ENCODE measurements at regions not wholly inside any gene's neighbourhood (a gene's known extent, or its start where the extent isn't known, plus 50 kb on each side); places are given as distances from the start of the nearest gene placed in this dataset.
"Not testable (repeated sequence)": the region's sequence is repeated elsewhere in the genome, so short reads cannot be mapped to it uniquely, and the experiment has no call there.

GRCh38 chr2:163914486-163914885 is 178.7 kb upstream of the FIGN start:
- ATAC-seq; DNase-seq (ENCODE audit: low spot score); intact Hi-C loops (cut with DNase I): not testable (repeated sequence)

GRCh38 chr2:163913532-163913944 is 177.7 kb upstream of the FIGN start:
- intact Hi-C loops (cut with DNase I); ATAC-seq; DNase-seq (ENCODE audit: low spot score): not testable (repeated sequence)

- no peak for ATAC-seq
- intact Hi-C loops (cut with DNase I) = no loop called here
These were observed 173.7 kb upstream of the FIGN start for GRCh38 chr2:163909411-163910080.

GRCh38 chr2:163906410-163906809 is 170.6 kb upstream of the FIGN start:
- intact Hi-C loops (cut with DNase I) = no loop called here
- no peak for DNase-seq (ENCODE audit: low spot score)
- no peak for ATAC-seq

More at GRCh38 chr2:163909411-163910080, 173.7 kb upstream of the FIGN start:
- DNase-seq (ENCODE audit: low spot score) = no peak

GRCh38 chr2:163897799-163898198 is 162.0 kb upstream of the FIGN start:
- DNase-seq (ENCODE audit: low spot score) (no peak), ATAC-seq (no peak)
- intact Hi-C loops (cut with DNase I) = no loop called here

- DNase-seq (ENCODE audit: low spot score); intact Hi-C loops (cut with DNase I); ATAC-seq: not testable (repeated sequence)
These were observed 157.6 kb upstream of the FIGN start for GRCh38 chr2:163893444-163893843.

- ATAC-seq = no peak
- intact Hi-C loops (cut with DNase I) = no loop called here
- DNase-seq (ENCODE audit: low spot score) = no peak
These were observed 152.8 kb upstream of the FIGN start for GRCh38 chr2:163888591-163888990.

GRCh38 chr2:163887182-163887581 is 151.4 kb upstream of the FIGN start:
- DNase-seq (ENCODE audit: low spot score) (no peak), ATAC-seq (no peak)
- intact Hi-C loops (cut with DNase I) = no loop called here

- ATAC-seq = no peak
- intact Hi-C loops (cut with DNase I) = no loop called here
These were observed 148.6 kb upstream of the FIGN start for GRCh38 chr2:163884416-163884815.

GRCh38 chr2:163878718-163879117 is 142.9 kb upstream of the FIGN start:
- intact Hi-C loops (cut with DNase I) = no loop called here
- no peak for ATAC-seq
- DNase-seq (ENCODE audit: low spot score) = no peak

More at GRCh38 chr2:163884416-163884815, 148.6 kb upstream of the FIGN start:
- DNase-seq (ENCODE audit: low spot score) = no peak

GRCh38 chr2:163877316-163877715 is 141.5 kb upstream of the FIGN start:
- ATAC-seq (peak; percentile 44), DNase-seq (ENCODE audit: low spot score) (no peak)
- intact Hi-C loops (cut with DNase I) = no loop called here

- intact Hi-C loops (cut with DNase I) = no loop called here
- DNase-seq (ENCODE audit: low spot score) = no peak
- no peak for ATAC-seq
These were observed 127.3 kb upstream of the FIGN start for GRCh38 chr2:163863073-163863472.

- intact Hi-C loops (cut with DNase I) = no loop called here
- no peak for DNase-seq (ENCODE audit: low spot score)
- no peak for ATAC-seq
These were observed 124.1 kb upstream of the FIGN start for GRCh38 chr2:163859951-163860350.

- ATAC-seq (no peak), DNase-seq (ENCODE audit: low spot score) (no peak)
- intact Hi-C loops (cut with DNase I) = no loop called here
These were observed 121.1 kb upstream of the FIGN start for GRCh38 chr2:163856941-163857340.

GRCh38 chr2:163852616-163853015 is 116.8 kb upstream of the FIGN start:
- no peak for ATAC-seq
- DNase-seq (ENCODE audit: low spot score) = no peak
- intact Hi-C loops (cut with DNase I) = no loop called here

GRCh38 chr2:163849756-163850435 is 114.1 kb upstream of the FIGN start:
- intact Hi-C loops (cut with DNase I) = no loop called here
- no peak for DNase-seq (ENCODE audit: low spot score)
- ATAC-seq = no peak

- ATAC-seq (no peak), DNase-seq (ENCODE audit: low spot score) (no peak)
- intact Hi-C loops (cut with DNase I) = no loop called here
These were observed 103.1 kb upstream of the FIGN start for GRCh38 chr2:163838890-163839289.

- no peak for ATAC-seq
- intact Hi-C loops (cut with DNase I) = no loop called here
- DNase-seq (ENCODE audit: low spot score) = no peak
These were observed 100.4 kb upstream of the FIGN start for GRCh38 chr2:163836167-163836566.

GRCh38 chr2:163834841-163835240 is 99.0 kb upstream of the FIGN start:
- ATAC-seq (no peak), DNase-seq (ENCODE audit: low spot score) (no peak)
- intact Hi-C loops (cut with DNase I) = no loop called here

- intact Hi-C loops (cut with DNase I) = no loop called here
- no peak for DNase-seq (ENCODE audit: low spot score)
- no peak for ATAC-seq
These were observed 98.4 kb upstream of the FIGN start for GRCh38 chr2:163834221-163834620.

GRCh38 chr2:163828771-163829170 is 93.0 kb upstream of the FIGN start:
- intact Hi-C loops (cut with DNase I) = no loop called here
- no peak for DNase-seq (ENCODE audit: low spot score)
- ATAC-seq = no peak
